NT2/D1 (cell line): ENCODE measurements at regions not wholly inside any gene's neighbourhood (a gene's known extent, or its start where the extent isn't known, plus 50 kb on each side); places are given as distances from the start of the nearest gene placed in this dataset.

Source experiments
- SUZ12 ChIP-seq: IDR thresholded peaks from 2 replicates; pipeline ENCODE4 v1.6.1; 2011; ENCODE audit not compliant: insufficient read length, insufficient read depth; ENCODE audit errors: extremely low read depth
- ZNF274 ChIP-seq: IDR thresholded peaks from 2 replicates; pipeline ENCODE4 v1.6.1; 2011; ENCODE audit warnings: mild to moderate bottlenecking, low read depth, low read length

- no peak for TF ChIP-seq ZNF274
- no peak for TF ChIP-seq SUZ12
Observed at GRCh38 chr5:121350181-121350930, 501.3 kb upstream of the FTMT start.
